Gastrocnemius medialis (tissue), 4 donors: ENCODE measurements at regions not wholly inside any gene's neighbourhood (a gene's known extent, or its start where the extent isn't known, plus 50 kb on each side); places are given as distances from the start of the nearest gene placed in this dataset.

ENCODE experiments used
- ATAC-seq, 2 donors: fragments of 150-250 bp; one replicate each; pipeline ENCODE4 v1.9.1; 2016
- DNase-seq, 2 donors: peaks; one replicate each; pipeline ENCODE4 v3.0.0-alpha.2; 2019
- H3K27ac ChIP-seq, 4 donors: fragments of 200-600 bp; sonication (generic); 1 replicate in 1 of 4; 2 replicates in 3 of 4; pipeline ENCODE4 v1.5.1; 2016 to 2018; ENCODE audit warnings: mild to moderate bottlenecking in 2 of 4, moderate library complexity in 1 of 4
- H3K27me3 ChIP-seq, 3 donors: fragments of 200-600 bp; sonication (generic) in 2 of 3; 1 replicate in 1 of 3; 2 replicates in 2 of 3; pipeline versions ENCODE4 v1.5.1 to v1.6.0; 2016 to 2019; ENCODE audit warnings: mild to moderate bottlenecking in 1 of 3, moderate library complexity in 1 of 3
- H3K36me3 ChIP-seq, 2 donors: fragments of 200-600 bp; sonication (generic) in 1 of 2; one replicate each; pipeline ENCODE4 v1.5.1; 2017 to 2018
- H3K4me1 ChIP-seq, 2 donors: fragments of 200-600 bp; sonication (generic) in 1 of 2; one replicate each; pipeline ENCODE4 v1.5.1; 2016 to 2017; ENCODE audit warnings: mild to moderate bottlenecking in 2 of 2
- H3K4me3 ChIP-seq, 4 donors: fragments of 200-600 bp; sonication (generic) in 3 of 4; 1 replicate in 1 of 4; 2 replicates in 3 of 4; pipeline ENCODE4 v1.5.1; 2016 to 2019; ENCODE audit warnings: mild to moderate bottlenecking in 2 of 4
- H3K9me3 ChIP-seq, 3 donors: fragments of 200-600 bp; sonication (generic) in 2 of 3; 1 replicate in 1 of 3; 2 replicates in 2 of 3; pipeline ENCODE4 v1.5.1; 2016 to 2019
- CTCF ChIP-seq, 5 experiments: fragments of 450-650 bp in 3 of 5; fragments of 200-600 bp in 2 of 5; sonication (generic) in 2 of 5; IDR thresholded peaks in 4 of 5; conservative IDR thresholded peaks in 1 of 5; 1 replicate in 4 of 5; 2 replicates in 1 of 5; pipeline ENCODE4 v1.5.1; 2016 to 2019; ENCODE audit warnings: antibody characterized with exemption in 5 of 5, mild to moderate bottlenecking in 3 of 5, moderate library complexity in 3 of 5
- POLR2A ChIP-seq, 2 donors: fragments of 450-650 bp; IDR thresholded peaks; one replicate each; pipeline ENCODE4 v1.6.1; 2017; ENCODE audit warnings: antibody characterized with exemption in 2 of 2, mild to moderate bottlenecking in 2 of 2, moderate library complexity in 2 of 2
- in situ Hi-C, 4 donors: fragments of 200-750 bp; cut with MboI; loops; one replicate each; pipeline versions ENCODE4 v1.15.0 to v1.8.0; 2017; ENCODE audit warnings: low sequenced_read_pairs in 4 of 4
- intact Hi-C: fragments of 100-400 bp; cut with DNase I; formaldehyde crosslinking; loops from one replicate; pipeline ENCODE4 v1.15.1; 2023; ENCODE audit warnings: low total_unique reads

GRCh38 chr9:21592063-21592338 is 109.9 kb upstream of the IFNE start:
- H3K27ac ChIP-seq = no peak overlapping the region
- no peaks in the 10 kb centered on the region for H3K9me3 ChIP-seq
- no peaks in the 10 kb centered on the region for H3K4me1 ChIP-seq
- intact Hi-C loops (no loop called here), in situ Hi-C loops (no loop called here)
- no peak for ATAC-seq
- no peaks in the 10 kb centered on the region for H3K27me3 ChIP-seq
- no peaks in the 10 kb centered on the region for H3K36me3 ChIP-seq
- H3K4me3 ChIP-seq = no peak overlapping the region
- no peak for TF ChIP-seq CTCF (IDR thresholded peaks at IDR 0.05 in 4 of 5, conservative IDR thresholded peaks at IDR 0.05 in 1 of 5)
- TF ChIP-seq POLR2A (IDR thresholded peaks at IDR 0.05) = no peak
- no peak for DNase-seq

GRCh38 chr9:21597284-21597683 is 115.2 kb upstream of the IFNE start:
- no peak for ATAC-seq
- H3K27ac ChIP-seq = no peak overlapping the region

GRCh38 chr9:21598749-21599148 is 116.6 kb upstream of the IFNE start:
- Histone ChIP-seq H3K27ac (no peak overlapping the region), H3K4me1 (no peaks in the 10 kb centered on the region), H3K27me3 (no peaks in the 10 kb centered on the region), H3K4me3 (no peak overlapping the region), H3K36me3 (no peaks in the 10 kb centered on the region), H3K9me3 (no peaks in the 10 kb centered on the region)
- DNase-seq (no peak), ATAC-seq (no peak)
- in situ Hi-C loops = no loop called here
- no peak for TF ChIP-seq POLR2A (IDR thresholded peaks at IDR 0.05)
- no peak for TF ChIP-seq CTCF (IDR thresholded peaks at IDR 0.05 in 4 of 5, conservative IDR thresholded peaks at IDR 0.05 in 1 of 5)
- intact Hi-C loops = no loop called here

More at GRCh38 chr9:21597284-21597683, 115.2 kb upstream of the IFNE start:
- H3K9me3 ChIP-seq = no peaks in the 10 kb centered on the region
- H3K4me3 ChIP-seq = no peak overlapping the region
- in situ Hi-C loops = no loop called here
- H3K36me3 ChIP-seq = no peaks in the 10 kb centered on the region
- TF ChIP-seq CTCF (IDR thresholded peaks at IDR 0.05 in 4 of 5, conservative IDR thresholded peaks at IDR 0.05 in 1 of 5) (no peak), POLR2A (IDR thresholded peaks at IDR 0.05) (no peak)
- intact Hi-C loops = no loop called here
- H3K27me3 ChIP-seq = no peaks in the 10 kb centered on the region
- no peaks in the 10 kb centered on the region for H3K4me1 ChIP-seq
- DNase-seq = no peak

GRCh38 chr9:21605489-21605931 is 123.4 kb upstream of the IFNE start:
- in situ Hi-C loops (loop anchor here in 1 of 4 donors (25.0 kb wide), 1 partner anchor 107 kb away; no protein-coding TSS in a partner anchor), intact Hi-C loops (no loop called here)
- H3K4me3 ChIP-seq = no peak overlapping the region
- no peak for DNase-seq
- no peaks in the 10 kb centered on the region for H3K36me3 ChIP-seq
- TF ChIP-seq POLR2A (IDR thresholded peaks at IDR 0.05) (no peak), CTCF (IDR thresholded peaks at IDR 0.05 in 4 of 5, conservative IDR thresholded peaks at IDR 0.05 in 1 of 5) (no peak)
- H3K4me1 ChIP-seq = no peaks in the 10 kb centered on the region
- ATAC-seq = no peak
- no peak overlapping the region for H3K27ac ChIP-seq
- no peaks in the 10 kb centered on the region for H3K27me3 ChIP-seq
- no peaks in the 10 kb centered on the region for H3K9me3 ChIP-seq

GRCh38 chr9:21607576-21607975 is 125.5 kb upstream of the IFNE start:
- ATAC-seq (no peak), DNase-seq (no peak)
- Histone ChIP-seq H3K4me3 (no peak overlapping the region), H3K9me3 (no peaks in the 10 kb centered on the region), H3K27me3 (no peaks in the 10 kb centered on the region), H3K36me3 (no peaks in the 10 kb centered on the region), H3K27ac (no peak overlapping the region), H3K4me1 (no peaks in the 10 kb centered on the region)
- in situ Hi-C loops = loop anchor here in 1 of 4 donors (25.0 kb wide), 1 partner anchor 105 kb away; no protein-coding TSS in a partner anchor
- intact Hi-C loops = no loop called here
- TF ChIP-seq POLR2A (IDR thresholded peaks at IDR 0.05) = no peak
- TF ChIP-seq CTCF (IDR thresholded peaks at IDR 0.05 in 4 of 5, conservative IDR thresholded peaks at IDR 0.05 in 1 of 5) = no peak
